A673 (cell line): ENCODE measurements at regions not wholly inside any gene's neighbourhood (a gene's known extent, or its start where the extent isn't known, plus 50 kb on each side); places are given as distances from the start of the nearest gene placed in this dataset.

Experiments used
- BruUV-seq: library from RNA; stranded (reverse); fragments of 400-500 nt; replicated peaks from 2 replicates; lab custom pipeline; 2021; lab: Mats Ljungman, UMichigan
- CTCF ChIA-PET: fragments of 300-600 bp; sonication (Branson Sonifier 250); formaldehyde crosslinking; loops from one replicate; lab custom pipeline; 2022; ENCODE audit warnings: antibody characterized with exemption; lab: Charles Lee
- POLR2A ChIA-PET: fragments of 300-600 bp; sonication (Branson Sonifier 250); formaldehyde crosslinking; loops from one replicate; lab custom pipeline; 2022; ENCODE audit warnings: antibody characterized with exemption; ENCODE audit not compliant: low non-redundant PET; lab: Charles Lee
- DNase-seq: peaks from one replicate; pipeline ENCODE4 v3.0.0-alpha.2; 2015; ENCODE audit warnings: low spot score
- H3K27ac ChIP-seq: fragments of 200-600 bp; sonication (generic); 2 replicates; pipeline ENCODE4 v1.5.1; 2016; ENCODE audit warnings: mixed run types, low read depth, mild to moderate bottlenecking, mixed read lengths, antibody characterized with exemption, low read length; ENCODE audit not compliant: poor library complexity, severe bottlenecking
- H3K27me3 ChIP-seq: fragments of 200-600 bp; sonication (generic); replicated peaks from 2 replicates; pipeline ENCODE4 v1.6.1; 2017; ENCODE audit warnings: mixed run types, low read depth, mild to moderate bottlenecking, mixed read lengths, antibody characterized with exemption, low read length; ENCODE audit not compliant: insufficient read depth, poor library complexity
- H3K36me3 ChIP-seq: fragments of 200-600 bp; sonication (generic); 2 replicates; pipeline ENCODE4 v1.6.1; 2016; ENCODE audit warnings: mixed run types, mild to moderate bottlenecking, mixed read lengths, antibody characterized with exemption, low read length; ENCODE audit not compliant: insufficient read depth, poor library complexity, severe bottlenecking
- H3K4me1 ChIP-seq: fragments of 200-600 bp; sonication (generic); 2 replicates; pipeline ENCODE4 v1.6.1; 2017; ENCODE audit warnings: mixed run types, mild to moderate bottlenecking, mixed read lengths, antibody characterized with exemption, low read length; ENCODE audit not compliant: insufficient read depth, poor library complexity, severe bottlenecking
- H3K4me3 ChIP-seq: fragments of 200-600 bp; sonication (generic); 2 replicates; pipeline ENCODE4 v1.5.1; 2016; ENCODE audit warnings: low read depth, mixed run types, mild to moderate bottlenecking, mixed read lengths, low read length; ENCODE audit not compliant: poor library complexity, severe bottlenecking
- H3K9me3 ChIP-seq: fragments of 200-600 bp; sonication (generic); 2 replicates; pipeline ENCODE4 v1.6.1; 2016; ENCODE audit warnings: mixed run types, low read depth, mild to moderate bottlenecking, mixed read lengths, antibody characterized with exemption, low read length; ENCODE audit not compliant: poor library complexity, severe bottlenecking
- CTCF ChIP-seq: fragments of 300-800, 200-600 bp; sonication (generic); conservative IDR thresholded peaks from 2 replicates; pipeline ENCODE4 v1.5.1; 2017; ENCODE audit warnings: low read depth, mild to moderate bottlenecking, antibody characterized with exemption, low read length, moderate library complexity, mixed read lengths
- EZH2 ChIP-seq: fragments of 200-600 bp; sonication (generic); IDR thresholded peaks from 2 replicates; pipeline ENCODE4 v1.6.1; 2017; ENCODE audit warnings: borderline replicate concordance, low read depth, mild to moderate bottlenecking, mixed read lengths, antibody characterized with exemption, low read length; ENCODE audit not compliant: poor library complexity, severe bottlenecking
- intact Hi-C: fragments of 100-400 bp; cut with micrococcal nuclease; formaldehyde crosslinking; loops from one replicate; pipeline ENCODE4 v1.10.0; 2022; ENCODE audit not compliant: unreplicated experiment

GRCh38 chr9:107713470-107713869 is 223.9 kb upstream of the KLF4 start:
- intact Hi-C loops = no loop called here
- POLR2A ChIA-PET = no interaction called here
- BruUV-seq = no TSS peak
- no peak overlapping the region for H3K4me3 ChIP-seq
- H3K4me1 ChIP-seq = no peaks in the 10 kb centered on the region
- no peak for TF ChIP-seq EZH2
- TF ChIP-seq CTCF = no peak
- H3K36me3 ChIP-seq = no peaks in the 10 kb centered on the region
- no peaks in the 10 kb centered on the region for H3K9me3 ChIP-seq
- DNase-seq = no peak
- peaks cover 2% of the 10 kb centered on the region for H3K27me3 ChIP-seq
- H3K27ac ChIP-seq = no peak overlapping the region
- CTCF ChIA-PET = no interaction called here

- POLR2A ChIA-PET = no interaction called here
Measured at GRCh38 chr9:107712390-107712789, 222.8 kb upstream of the KLF4 start.

GRCh38 chr9:107711542-107711941 is 222.0 kb upstream of the KLF4 start:
- peak; percentile 15 for DNase-seq
- no peak overlapping the region for H3K4me3 ChIP-seq
- no peak overlapping the region for H3K27ac ChIP-seq
- ChIA-PET POLR2A (no interaction called here), CTCF (no interaction called here)
- no TSS peak for BruUV-seq
- H3K27me3 ChIP-seq = peaks cover 2% of the 10 kb centered on the region
- no peaks in the 10 kb centered on the region for H3K9me3 ChIP-seq
- no peaks in the 10 kb centered on the region for H3K4me1 ChIP-seq
- TF ChIP-seq EZH2 (no peak), CTCF (no peak)
- H3K36me3 ChIP-seq = no peaks in the 10 kb centered on the region
- intact Hi-C loops = no loop called here

More at GRCh38 chr9:107712390-107712789, 222.8 kb upstream of the KLF4 start:
- no peak overlapping the region for H3K27ac ChIP-seq
- DNase-seq = no peak
- H3K36me3 ChIP-seq = no peaks in the 10 kb centered on the region
- no peaks in the 10 kb centered on the region for H3K9me3 ChIP-seq
- BruUV-seq = no TSS peak
- intact Hi-C loops = no loop called here
- no peak for TF ChIP-seq EZH2
- TF ChIP-seq CTCF = no peak
- H3K27me3 ChIP-seq = peaks cover 2% of the 10 kb centered on the region
- H3K4me1 ChIP-seq = no peaks in the 10 kb centered on the region
- no peak overlapping the region for H3K4me3 ChIP-seq
- CTCF ChIA-PET = no interaction called here
